ENCODE measurements at regions not wholly inside any gene's neighbourhood (a gene's known extent, or its start where the extent isn't known, plus 50 kb on each side); places are given as distances from the start of the nearest gene placed in this dataset.

- no peak for TF ChIP-seq CTCF (IDR thresholded peaks at IDR 0.05)
- TF ChIP-seq POLR2A (IDR thresholded peaks at IDR 0.05) = no peak
- no peak for TF ChIP-seq POLR2AphosphoS5 (IDR thresholded peaks at IDR 0.05)
Observed at GRCh38 chr15:69535101-69535638, 82.6 kb downstream of the RPLP1 start.
